CD4-positive, alpha-beta T cell treated with Interferon alpha-2 for 1 hour (primary cell): ENCODE measurements at regions not wholly inside any gene's neighbourhood (a gene's known extent, or its start where the extent isn't known, plus 50 kb on each side); places are given as distances from the start of the nearest gene placed in this dataset.

Experiments
- DNase-seq, 2 donors: peaks; one replicate each; pipeline ENCODE4 v3.0.0-alpha.2; 2020 to 2022

- DNase-seq, result peak; percentile 19 to 26
Observed at GRCh38 chr5:56454219-56454862, 221.2 kb upstream of the ANKRD55 start.

- no peak for DNase-seq
Observed at GRCh38 chr5:56451742-56452141, 218.6 kb upstream of the ANKRD55 start.

GRCh38 chr5:56450766-56451165, 217.6 kb upstream of the ANKRD55 start:
- DNase-seq, result no peak

GRCh38 chr5:56449071-56449640, 216.0 kb upstream of the ANKRD55 start:
- DNase-seq, result no peak

- DNase-seq, result no peak
Observed at GRCh38 chr5:56447656-56448055, 214.5 kb upstream of the ANKRD55 start.

- DNase-seq, result no peak
Observed at GRCh38 chr5:56447232-56447631, 214.1 kb upstream of the ANKRD55 start.

GRCh38 chr5:56446728-56447127, 213.6 kb upstream of the ANKRD55 start:
- no peak for DNase-seq

- DNase-seq, result no peak
Observed at GRCh38 chr5:56443826-56444225, 210.7 kb upstream of the ANKRD55 start.

GRCh38 chr5:56440871-56441740, 208.0 kb upstream of the ANKRD55 start:
- no peak for DNase-seq

- no peak for DNase-seq
Observed at GRCh38 chr5:56434986-56435385, 201.9 kb upstream of the ANKRD55 start.

- no peak for DNase-seq
Observed at GRCh38 chr5:56433039-56433617, 200.0 kb upstream of the ANKRD55 start.

GRCh38 chr5:56432321-56432720, 199.2 kb upstream of the ANKRD55 start:
- no peak for DNase-seq

GRCh38 chr5:56430422-56430821, 197.3 kb upstream of the ANKRD55 start:
- DNase-seq, result no peak

- no peak for DNase-seq
Observed at GRCh38 chr5:56429110-56429561, 196.0 kb upstream of the ANKRD55 start.

GRCh38 chr5:56426693-56427092, 193.6 kb upstream of the ANKRD55 start:
- no peak for DNase-seq

- no peak for DNase-seq
Observed at GRCh38 chr5:56422076-56422762, 189.1 kb upstream of the ANKRD55 start.

GRCh38 chr5:56421246-56422075, 188.3 kb upstream of the ANKRD55 start:
- no peak for DNase-seq

GRCh38 chr5:56420323-56420722, 187.2 kb upstream of the ANKRD55 start:
- DNase-seq, result no peak

GRCh38 chr5:56419667-56420066, 186.5 kb upstream of the ANKRD55 start:
- DNase-seq, result no peak

- DNase-seq, result peak; percentile 29 to 76
Observed at GRCh38 chr5:56415356-56415765, 182.2 kb upstream of the ANKRD55 start.

GRCh38 chr5:56414066-56414465, 180.9 kb upstream of the ANKRD55 start:
- no peak for DNase-seq

GRCh38 chr5:56413546-56413945, 180.4 kb upstream of the ANKRD55 start:
- no peak for DNase-seq
